ENCODE measurements at regions not wholly inside any gene's neighbourhood (a gene's known extent, or its start where the extent isn't known, plus 50 kb on each side); places are given as distances from the start of the nearest gene placed in this dataset.
"Not testable (repeated sequence)": the region's sequence is repeated elsewhere in the genome, so short reads cannot be mapped to it uniquely, and the experiment has no call there.

- no peak for DNase-seq (ENCODE audit: low read depth in 2 of 2)
Measured at GRCh38 chrX:131595120-131595519, 51.2 kb downstream of the OR13H1 start.

GRCh38 chrX:131607792-131608369 lies 64.0 kb downstream of the OR13H1 start:
- DNase-seq (ENCODE audit: low read depth in 2 of 2), result no peak

- no peak for DNase-seq (ENCODE audit: low read depth in 2 of 2)
Measured at GRCh38 chrX:131609480-131609879, 65.6 kb downstream of the OR13H1 start.

- no peak for DNase-seq (ENCODE audit: low read depth in 2 of 2)
Measured at GRCh38 chrX:131613260-131613659, 69.4 kb downstream of the OR13H1 start.

- no peak for DNase-seq (ENCODE audit: low read depth in 2 of 2)
Measured at GRCh38 chrX:131614241-131614640, 70.4 kb downstream of the OR13H1 start.

- DNase-seq (ENCODE audit: low read depth in 2 of 2), result no peak
Measured at GRCh38 chrX:131617182-131617581, 73.3 kb downstream of the OR13H1 start.

- no peak for DNase-seq (ENCODE audit: low read depth in 2 of 2)
Measured at GRCh38 chrX:131621650-131622049, 77.8 kb downstream of the OR13H1 start.

GRCh38 chrX:131626681-131627296 lies 82.9 kb downstream of the OR13H1 start:
- no peak for DNase-seq (ENCODE audit: low read depth in 2 of 2)

GRCh38 chrX:131630534-131630933 lies 86.7 kb downstream of the OR13H1 start:
- DNase-seq (ENCODE audit: low read depth in 2 of 2), result no peak

GRCh38 chrX:131633285-131633917 lies 89.5 kb downstream of the OR13H1 start:
- DNase-seq (ENCODE audit: low read depth in 2 of 2), result no peak

- no peak for DNase-seq (ENCODE audit: low read depth in 2 of 2)
Measured at GRCh38 chrX:131634900-131635299, 91.0 kb downstream of the OR13H1 start.

GRCh38 chrX:131646106-131646505 lies 102.2 kb downstream of the OR13H1 start:
- no peak for DNase-seq (ENCODE audit: low read depth in 2 of 2)

- DNase-seq (ENCODE audit: low read depth in 2 of 2), result no peak
Measured at GRCh38 chrX:131649741-131650140, 105.9 kb downstream of the OR13H1 start.

GRCh38 chrX:131650637-131651410 lies 107.0 kb downstream of the OR13H1 start:
- no peak for DNase-seq (ENCODE audit: low read depth in 2 of 2)

GRCh38 chrX:131663726-131664125 lies 119.9 kb downstream of the OR13H1 start:
- not testable (repeated sequence) for DNase-seq (ENCODE audit: low read depth in 2 of 2)

- no peak for DNase-seq (ENCODE audit: low read depth in 2 of 2)
Measured at GRCh38 chrX:131671735-131672134, 127.9 kb downstream of the OR13H1 start.

GRCh38 chrX:131675596-131676194 lies 131.8 kb downstream of the OR13H1 start:
- DNase-seq (ENCODE audit: low read depth in 2 of 2), result no peak

- DNase-seq (ENCODE audit: low read depth in 2 of 2), result peak in 1 of 2 donors; percentile 9
Measured at GRCh38 chrX:131677655-131678628, 134.1 kb downstream of the OR13H1 start.

GRCh38 chrX:131682735-131683134 lies 138.9 kb downstream of the OR13H1 start:
- DNase-seq (ENCODE audit: low read depth in 2 of 2), result not testable (repeated sequence)

- no peak for DNase-seq (ENCODE audit: low read depth in 2 of 2)
Measured at GRCh38 chrX:131693359-131693758, 149.5 kb downstream of the OR13H1 start.

- DNase-seq (ENCODE audit: low read depth in 2 of 2), result not testable (repeated sequence)
Measured at GRCh38 chrX:131696989-131697388, 153.1 kb downstream of the OR13H1 start.

Measured in activated CD8-positive, alpha-beta memory T cell treated with anti-CD3 and anti-CD28 coated beads for 4 hours (primary cell).